GM21367 (cell line): ENCODE measurements at regions not wholly inside any gene's neighbourhood (a gene's known extent, or its start where the extent isn't known, plus 50 kb on each side); places are given as distances from the start of the nearest gene placed in this dataset.

Experiments used
- ATAC-seq: cut with Tn5 transposase; IDR thresholded peaks from one replicate; pipeline ENCODE4 v1.9.1; 2021; ENCODE audit not compliant: unreplicated experiment

GRCh38 chr3:144197582-144197981, 226.0 kb downstream of the DIPK2A start:
- ATAC-seq: no peak

DNA sequence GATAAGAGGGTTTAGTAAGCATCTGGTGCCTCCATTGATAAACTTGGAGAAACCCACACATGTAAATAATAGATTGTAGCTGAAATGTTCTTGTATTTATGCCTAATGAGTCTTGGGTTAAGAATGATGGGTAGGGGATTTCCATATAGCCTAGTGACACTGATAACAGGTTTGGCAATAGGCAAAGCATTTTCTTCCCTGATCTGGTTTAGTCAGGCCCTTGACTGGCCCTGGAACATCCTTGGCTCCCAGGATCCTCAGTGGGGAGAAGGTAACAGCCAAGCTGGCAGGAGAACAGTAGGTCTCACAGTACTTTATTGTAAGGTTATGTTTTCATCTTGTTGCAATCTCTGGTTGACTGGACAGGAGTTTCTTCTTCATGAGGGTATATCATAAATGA, 228.4 kb downstream of the DIPK2A start:
- ATAC-seq: no peak

DNA sequence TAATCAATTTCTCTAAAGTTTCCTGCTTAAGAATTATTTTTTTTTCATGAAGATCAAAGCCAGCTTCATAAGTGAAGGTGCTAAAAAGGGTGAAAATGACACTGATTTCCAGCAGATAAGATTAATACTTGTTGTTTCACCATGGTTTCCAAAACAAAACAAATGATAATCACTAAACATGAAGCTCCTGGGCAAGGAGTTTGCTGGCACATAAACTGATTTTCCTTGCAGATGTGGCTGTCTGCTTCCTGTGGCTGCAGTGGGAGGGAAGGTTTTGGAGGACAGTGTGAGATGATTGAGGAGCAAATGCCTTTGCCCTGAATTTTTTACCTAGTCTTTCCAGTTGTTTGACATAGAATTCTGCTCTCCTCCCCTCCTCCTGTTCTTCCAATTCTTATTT, 228.8 kb downstream of the DIPK2A start:
- ATAC-seq: no peak

DNA sequence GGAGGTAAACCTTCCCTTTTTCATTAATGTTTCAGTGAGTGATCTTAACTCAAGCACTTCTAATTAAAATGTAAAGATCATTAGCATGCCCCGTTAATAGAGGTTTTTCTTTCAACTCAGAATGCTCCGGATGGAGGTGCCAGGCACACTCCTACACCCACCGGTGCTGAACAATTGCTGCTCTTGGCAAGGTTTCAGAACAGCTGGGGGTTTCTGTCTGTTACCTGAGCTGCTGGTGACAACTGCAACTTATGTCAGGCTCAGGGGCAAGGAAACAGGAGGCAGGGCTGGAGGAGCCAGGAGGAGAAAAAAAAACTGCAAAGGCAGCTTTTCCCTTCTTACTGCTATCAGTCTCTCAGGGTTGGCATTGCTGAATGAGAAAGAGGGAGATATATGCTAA, 250.1 kb downstream of the DIPK2A start:
- ATAC-seq: no peak

- ATAC-seq: no peak
These were observed 257.7 kb downstream of the DIPK2A start for GRCh38 chr3:144229330-144229729.

GRCh38 chr3:144229953-144230352, 258.3 kb downstream of the DIPK2A start:
- ATAC-seq: no peak

- ATAC-seq: no peak
These were observed 263.9 kb downstream of the DIPK2A start for GRCh38 chr3:144235489-144235888.

DNA sequence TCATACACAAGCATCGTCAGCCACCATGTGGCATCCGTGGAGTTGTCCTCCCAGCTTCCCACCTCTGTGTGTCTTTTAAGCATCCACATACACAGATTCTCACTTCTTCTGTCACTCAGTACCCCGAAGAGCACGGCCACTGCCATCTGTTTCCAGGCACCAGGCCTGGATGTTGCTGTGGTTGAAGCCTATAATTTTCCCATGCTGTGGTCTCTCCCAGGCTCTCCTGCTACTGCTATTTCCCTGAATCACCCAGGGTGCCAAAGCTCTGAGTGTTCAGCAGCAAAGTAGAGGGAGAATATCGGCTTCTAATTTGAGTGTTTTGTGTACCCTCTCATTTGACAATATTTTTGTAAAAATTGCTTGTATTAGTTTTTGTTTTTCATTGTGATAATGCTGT, 265.7 kb downstream of the DIPK2A start:
- ATAC-seq: no peak

DNA sequence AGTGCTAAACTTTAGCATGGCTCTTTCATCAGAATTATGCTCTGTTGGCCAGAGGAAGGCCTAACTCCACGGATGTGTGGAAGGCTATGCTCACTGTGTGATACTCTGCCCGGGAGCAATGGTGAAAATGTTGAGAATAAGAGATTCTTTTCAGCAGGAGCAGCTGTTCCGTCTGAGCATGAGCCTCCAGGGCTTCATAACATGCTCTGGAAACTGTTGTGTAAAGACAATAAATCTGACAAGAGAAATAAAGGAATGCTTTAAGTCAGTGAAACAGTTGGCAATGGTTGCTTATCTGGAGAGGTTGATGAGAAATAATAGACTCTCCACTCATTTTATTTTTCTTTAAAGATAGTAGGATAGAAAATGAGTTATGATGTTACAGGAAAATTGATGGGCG, 269.8 kb downstream of the DIPK2A start:
- no peak for ATAC-seq

- ATAC-seq: no peak
These were observed 271.1 kb downstream of the DIPK2A start for GRCh38 chr3:144242747-144243146.

GRCh38 chr3:144244662-144245061, 273.0 kb downstream of the DIPK2A start:
- ATAC-seq: no peak

DNA sequence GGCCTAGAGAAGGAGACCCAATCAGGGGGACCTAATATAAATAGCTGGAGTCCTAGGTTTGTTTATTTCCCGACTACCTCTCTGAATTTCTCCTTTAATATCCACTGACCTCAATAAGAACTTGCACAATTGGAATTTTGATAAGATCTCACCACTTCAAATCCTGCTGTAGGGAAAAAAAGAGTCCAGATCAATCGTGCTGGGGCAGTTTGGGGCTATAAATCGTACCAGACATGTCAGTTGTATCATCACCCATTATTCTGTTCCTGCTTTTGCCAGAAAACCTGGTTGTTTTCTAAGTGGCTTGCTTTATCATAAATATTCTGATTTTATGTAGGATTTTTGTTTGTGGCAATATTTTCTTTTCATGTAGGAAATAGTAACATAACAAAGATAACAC, 281.3 kb downstream of the DIPK2A start:
- ATAC-seq: no peak

GRCh38 chr3:144257381-144257780, 285.8 kb downstream of the DIPK2A start:
- ATAC-seq: no peak

GRCh38 chr3:144259267-144259666, 287.6 kb downstream of the DIPK2A start:
- no peak for ATAC-seq

- ATAC-seq: no peak
These were observed 292.1 kb downstream of the DIPK2A start for GRCh38 chr3:144263706-144264105.

DNA sequence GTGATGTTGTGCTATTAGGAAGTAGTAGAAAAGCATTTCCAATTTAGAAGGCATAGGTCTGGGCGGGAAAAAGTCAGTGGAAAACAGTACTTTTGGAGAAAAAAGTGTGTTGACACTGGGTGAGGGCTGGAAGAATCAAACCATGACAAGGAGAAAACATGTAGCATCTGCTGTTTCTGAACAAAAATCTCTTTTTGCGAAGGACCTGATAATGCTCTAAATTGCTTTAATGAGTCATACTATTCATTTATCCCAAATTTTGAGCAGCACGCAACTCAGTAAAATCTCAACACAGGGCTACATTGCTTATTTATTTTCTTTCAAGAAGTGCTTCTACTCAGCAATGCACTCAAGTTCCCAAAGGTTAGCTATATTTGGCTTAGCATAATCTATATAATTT, 292.7 kb downstream of the DIPK2A start:
- no peak for ATAC-seq

DNA sequence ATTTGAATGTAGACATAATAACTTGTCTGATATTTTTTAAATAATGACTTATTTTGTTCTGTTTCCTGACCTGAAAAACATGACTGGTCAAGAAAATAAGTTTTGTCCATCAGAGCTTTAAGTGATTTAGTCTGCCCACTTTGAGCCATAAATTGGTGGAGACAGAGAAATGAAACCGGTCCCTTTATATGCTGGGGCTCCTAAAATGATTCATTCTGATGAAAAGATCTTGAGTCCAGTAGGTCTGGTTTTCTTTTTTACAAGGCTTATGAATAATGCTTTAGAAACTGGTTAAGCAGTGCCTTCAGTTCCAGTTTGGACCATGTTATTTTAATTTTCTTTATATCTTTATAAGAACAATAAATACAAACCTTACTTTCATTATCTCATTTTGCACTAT, 293.2 kb downstream of the DIPK2A start:
- ATAC-seq: no peak

DNA sequence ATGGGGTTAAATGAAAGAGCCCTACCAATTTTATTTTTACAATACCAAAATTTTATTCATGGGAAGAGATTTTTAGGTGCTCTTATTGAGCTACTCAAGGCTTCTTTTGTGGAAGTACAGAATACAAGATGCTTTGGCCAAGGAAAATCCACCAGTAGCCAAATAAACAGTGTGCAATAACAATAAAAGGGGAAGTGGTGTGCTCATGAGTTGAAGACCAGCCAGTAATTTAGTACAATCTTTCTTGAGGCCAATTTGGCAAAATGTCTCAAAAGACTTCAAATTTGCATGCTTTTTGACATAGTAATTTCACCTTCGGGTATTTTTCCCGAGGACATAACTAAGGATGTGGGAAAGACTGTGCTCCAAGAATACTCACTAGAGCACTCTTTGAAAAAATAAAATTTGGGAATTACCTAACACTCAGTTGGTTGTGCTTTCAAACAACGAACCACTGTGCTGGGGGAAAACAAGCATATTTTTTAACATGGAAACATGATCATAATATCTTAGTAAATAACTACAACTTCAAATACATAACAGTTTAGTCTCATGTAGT, 294.0 kb downstream of the DIPK2A start:
- ATAC-seq: no peak

DNA sequence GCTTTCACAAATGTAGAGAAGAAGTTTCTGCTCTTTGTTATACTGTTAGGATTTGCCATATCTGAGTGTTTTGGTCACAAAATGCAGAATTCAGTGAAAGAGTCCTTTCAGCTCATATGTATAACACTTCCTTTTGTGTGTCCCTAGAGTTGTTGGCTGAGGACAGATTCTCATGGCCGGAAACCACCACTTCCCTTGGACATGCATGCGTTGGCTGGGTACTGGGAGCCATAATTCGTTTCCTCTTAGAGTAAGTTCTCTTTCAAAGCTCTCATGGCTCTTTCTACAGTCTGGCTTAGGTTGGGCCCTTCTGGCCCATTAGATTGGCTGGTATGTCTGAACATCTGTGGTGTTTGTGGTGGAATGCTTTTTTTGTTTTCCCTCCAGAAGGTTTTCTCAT, 298.5 kb downstream of the DIPK2A start:
- ATAC-seq: no peak

- ATAC-seq: no peak
These were observed 301.1 kb downstream of the DIPK2A start for GRCh38 chr3:144272680-144273079.

- no peak for ATAC-seq
These were observed 302.0 kb downstream of the DIPK2A start for GRCh38 chr3:144273601-144274000.

DNA sequence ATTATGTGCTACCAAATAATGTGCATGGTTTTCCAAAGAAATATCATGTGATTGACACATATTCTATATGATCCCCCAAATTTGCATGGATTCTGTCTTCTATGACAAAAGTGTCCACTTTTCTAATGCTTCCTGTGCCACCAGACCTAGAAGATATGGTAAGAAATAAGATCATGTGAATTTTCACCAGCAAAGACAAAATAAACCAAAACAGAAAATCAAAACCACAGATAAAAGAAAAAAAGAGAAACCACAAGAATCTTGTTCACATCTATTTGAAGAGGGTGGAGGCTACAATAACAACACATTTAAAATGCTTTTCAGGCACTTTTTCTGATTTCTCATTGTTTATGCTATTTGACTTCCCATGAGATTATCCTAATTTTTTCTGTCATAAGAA, 303.4 kb downstream of the DIPK2A start:
- ATAC-seq: no peak

DNA sequence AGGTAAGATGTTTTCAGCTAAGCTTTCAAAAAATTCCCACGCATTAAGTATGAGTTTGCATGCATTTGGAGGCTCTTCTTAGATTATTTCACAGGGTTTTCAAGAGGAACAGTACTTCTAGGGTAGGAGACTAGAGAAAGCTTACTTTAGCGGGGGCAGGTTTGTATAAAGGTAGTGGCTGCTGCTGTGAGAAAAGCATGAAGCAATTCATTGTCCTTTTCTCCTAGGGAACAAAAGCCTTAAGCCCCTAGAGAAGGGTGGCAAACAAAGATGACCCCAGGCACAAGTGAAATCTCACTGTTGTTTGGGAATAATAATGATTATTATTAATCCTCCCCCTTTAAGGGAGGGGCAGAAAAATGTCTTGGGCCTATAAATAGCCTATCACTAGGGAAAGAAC, 310.7 kb downstream of the DIPK2A start:
- ATAC-seq: no peak
